A549 (cell line): ENCODE measurements at regions not wholly inside any gene's neighbourhood (a gene's known extent, or its start where the extent isn't known, plus 50 kb on each side); places are given as distances from the start of the nearest gene placed in this dataset.

Source experiments
- E2F6 ChIP-seq: IDR thresholded peaks from 2 replicates; pipeline ENCODE4 v1.6.1; 2012; ENCODE audit warnings: low read depth, borderline replicate concordance
- MAX ChIP-seq: IDR thresholded peaks from 2 replicates; pipeline ENCODE4 v1.6.1; 2012
- POLR2A ChIP-seq: IDR thresholded peaks from 2 replicates; pipeline ENCODE4 v1.6.1; 2012; ENCODE audit warnings: mild to moderate bottlenecking, low read length
- RAD21 ChIP-seq, 2 experiments: fragments of >200 bp in 1 of 2; sonication (Bioruptor Twin) in 1 of 2; formaldehyde crosslinking in 1 of 2; IDR thresholded peaks in 1 of 2; conservative IDR thresholded peaks in 1 of 2; 2 replicates in 1 of 2; 3 replicates in 1 of 2; pipeline ENCODE4 v1.6.1; 2012 to 2018; ENCODE audit warnings: inconsistent platforms in 1 of 2

GRCh38 chr1:105492921-105493320 is 1563.6 kb upstream of the PRMT6 start:
- TF ChIP-seq MAX (no peak), RAD21 (conservative IDR thresholded peaks at IDR 0.05 in 1 of 2, IDR thresholded peaks at IDR 0.05 in 1 of 2) (no peak), E2F6 (no peak), POLR2A (no peak)
